OCI-LY1 (cell line): ENCODE measurements at regions not wholly inside any gene's neighbourhood (a gene's known extent, or its start where the extent isn't known, plus 50 kb on each side); places are given as distances from the start of the nearest gene placed in this dataset.

ENCODE experiments used
- H2AFZ ChIP-seq: fragments of 200-600 bp; sonication (generic), shearing (Covaris generic); 2 replicates; pipeline ENCODE4 v1.6.0; 2014; ENCODE audit warnings: antibody characterized with exemption, mild to moderate bottlenecking, low read length
- H3F3A ChIP-seq: fragments of 200-600 bp; sonication (generic), shearing (Covaris generic); 2 replicates; pipeline ENCODE4 v1.6.0; 2014; ENCODE audit warnings: mild to moderate bottlenecking, antibody characterized with exemption, low read length, moderate library complexity; ENCODE audit not compliant: insufficient read depth
- H3K27ac ChIP-seq: fragments of 200-600 bp; sonication (generic); 2 replicates; pipeline ENCODE4 v1.5.1; 2014; ENCODE audit warnings: low read length, mixed run types, mild to moderate bottlenecking, low read depth; ENCODE audit not compliant: poor library complexity, severe bottlenecking
- H3K27me3 ChIP-seq: fragments of 200-600 bp; sonication (generic); 2 replicates; pipeline ENCODE4 v1.6.0; 2014; ENCODE audit warnings: antibody characterized with exemption, mild to moderate bottlenecking, low read length, moderate library complexity; ENCODE audit not compliant: insufficient read depth
- H3K36me3 ChIP-seq: fragments of 200-600 bp; sonication (generic); 2 replicates; pipeline ENCODE4 v1.6.1; 2014; ENCODE audit warnings: mild to moderate bottlenecking, antibody characterized with exemption, low read length, moderate library complexity, mixed read lengths; ENCODE audit not compliant: insufficient read depth
- H3K4me1 ChIP-seq: fragments of 200-600 bp; sonication (generic); 2 replicates; pipeline ENCODE4 v1.5.1; 2014; ENCODE audit warnings: mild to moderate bottlenecking, low read length, moderate library complexity; ENCODE audit not compliant: insufficient read depth, severe bottlenecking
- H3K4me2 ChIP-seq: fragments of 200-600 bp; sonication (generic), shearing (Covaris generic); 2 replicates; pipeline ENCODE4 v1.6.1; 2014; ENCODE audit warnings: low read length
- H3K4me3 ChIP-seq: fragments of 200-600 bp; sonication (generic); 2 replicates; pipeline ENCODE4 v1.5.1; 2014; ENCODE audit warnings: low read length, low read depth, mild to moderate bottlenecking, mixed read lengths; ENCODE audit not compliant: poor library complexity, severe bottlenecking
- H3K79me2 ChIP-seq: fragments of 200-600 bp; shearing (Covaris generic); 2 replicates; pipeline ENCODE4 v1.6.1; 2016; ENCODE audit warnings: mixed run types, low read length, mixed read lengths; ENCODE audit not compliant: insufficient read depth
- H3K9ac ChIP-seq: fragments of 200-600 bp; sonication (generic), shearing (Covaris generic); 2 replicates; pipeline ENCODE4 v1.6.1; 2014; ENCODE audit warnings: mild to moderate bottlenecking, low read length, mixed read lengths
- H3K9me2 ChIP-seq: fragments of 200-600 bp; sonication (generic), shearing (Covaris generic); 2 replicates; pipeline ENCODE4 v1.6.1; 2014; ENCODE audit warnings: low read depth, mild to moderate bottlenecking, low read length, mixed read lengths
- H3K9me3 ChIP-seq: fragments of 200-600 bp; shearing (Covaris generic); 2 replicates; pipeline ENCODE4 v1.6.1; 2014; ENCODE audit warnings: low read length, mixed read lengths
- H4K20me1 ChIP-seq: fragments of 200-600 bp; sonication (generic), shearing (Covaris generic); 2 replicates; pipeline ENCODE4 v1.6.0; 2016; ENCODE audit warnings: mild to moderate bottlenecking, low read length; ENCODE audit not compliant: insufficient read depth
- EZH2 ChIP-seq: fragments of 200-600 bp; sonication (generic), shearing (Covaris generic); IDR thresholded peaks from 2 replicates; pipeline ENCODE4 v1.8.0; 2017; ENCODE audit warnings: borderline replicate concordance, mixed run types, mild to moderate bottlenecking, antibody characterized with exemption, low read length, moderate library complexity, mixed read lengths
- TF ChIP-seq, protein P1 (sequence below): fragments of 200-600 bp; sonication (generic), shearing (Covaris generic); IDR thresholded peaks from 2 replicates; pipeline ENCODE4 v1.5.1; 2017; ENCODE audit warnings: mild to moderate bottlenecking, antibody characterized with exemption, low read length, moderate library complexity, mixed read lengths

DNA sequence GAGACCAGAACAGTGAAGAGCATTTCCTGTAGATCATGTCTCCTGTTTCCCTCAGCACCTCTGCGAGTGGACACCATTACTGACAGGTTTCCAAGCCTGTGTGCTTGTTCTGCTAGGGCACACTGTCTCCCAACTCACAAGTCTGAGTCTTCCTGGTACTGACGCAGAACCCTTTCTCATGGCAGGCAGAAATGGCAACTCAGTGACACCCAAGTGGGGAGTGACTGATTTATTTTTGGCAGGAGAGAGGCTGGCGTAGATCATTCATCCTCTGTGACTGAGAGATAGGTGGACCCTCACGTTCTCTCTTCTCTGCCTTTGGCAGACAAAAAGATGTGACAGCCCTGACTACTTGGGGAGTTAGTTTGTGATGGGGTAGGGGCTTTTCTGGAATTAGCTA is 183.4 kb downstream of the RFC3 start:
- peaks cover 17% of the 10 kb centered on the region for H3K4me1 ChIP-seq
- no peak overlapping the region for H3K9ac ChIP-seq
- TF ChIP-seq EZH2 = no peak
- TF ChIP-seq, protein P1, sequence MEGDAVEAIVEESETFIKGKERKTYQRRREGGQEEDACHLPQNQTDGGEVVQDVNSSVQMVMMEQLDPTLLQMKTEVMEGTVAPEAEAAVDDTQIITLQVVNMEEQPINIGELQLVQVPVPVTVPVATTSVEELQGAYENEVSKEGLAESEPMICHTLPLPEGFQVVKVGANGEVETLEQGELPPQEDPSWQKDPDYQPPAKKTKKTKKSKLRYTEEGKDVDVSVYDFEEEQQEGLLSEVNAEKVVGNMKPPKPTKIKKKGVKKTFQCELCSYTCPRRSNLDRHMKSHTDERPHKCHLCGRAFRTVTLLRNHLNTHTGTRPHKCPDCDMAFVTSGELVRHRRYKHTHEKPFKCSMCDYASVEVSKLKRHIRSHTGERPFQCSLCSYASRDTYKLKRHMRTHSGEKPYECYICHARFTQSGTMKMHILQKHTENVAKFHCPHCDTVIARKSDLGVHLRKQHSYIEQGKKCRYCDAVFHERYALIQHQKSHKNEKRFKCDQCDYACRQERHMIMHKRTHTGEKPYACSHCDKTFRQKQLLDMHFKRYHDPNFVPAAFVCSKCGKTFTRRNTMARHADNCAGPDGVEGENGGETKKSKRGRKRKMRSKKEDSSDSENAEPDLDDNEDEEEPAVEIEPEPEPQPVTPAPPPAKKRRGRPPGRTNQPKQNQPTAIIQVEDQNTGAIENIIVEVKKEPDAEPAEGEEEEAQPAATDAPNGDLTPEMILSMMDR = no peak
- H3K27me3 ChIP-seq = no peaks in the 10 kb centered on the region
- H3K36me3 ChIP-seq = no peaks in the 10 kb centered on the region
- H3F3A ChIP-seq = no peaks in the 10 kb centered on the region
- no peak overlapping the region for H3K4me3 ChIP-seq
- H3K9me2 ChIP-seq = no peaks in the 10 kb centered on the region
- H3K9me3 ChIP-seq = no peaks in the 10 kb centered on the region
- no peak overlapping the region for H2AFZ ChIP-seq
- no peak overlapping the region for H3K4me2 ChIP-seq
- H3K27ac ChIP-seq = no peak overlapping the region
- H4K20me1 ChIP-seq = no peaks in the 10 kb centered on the region
- no peaks in the 10 kb centered on the region for H3K79me2 ChIP-seq

DNA sequence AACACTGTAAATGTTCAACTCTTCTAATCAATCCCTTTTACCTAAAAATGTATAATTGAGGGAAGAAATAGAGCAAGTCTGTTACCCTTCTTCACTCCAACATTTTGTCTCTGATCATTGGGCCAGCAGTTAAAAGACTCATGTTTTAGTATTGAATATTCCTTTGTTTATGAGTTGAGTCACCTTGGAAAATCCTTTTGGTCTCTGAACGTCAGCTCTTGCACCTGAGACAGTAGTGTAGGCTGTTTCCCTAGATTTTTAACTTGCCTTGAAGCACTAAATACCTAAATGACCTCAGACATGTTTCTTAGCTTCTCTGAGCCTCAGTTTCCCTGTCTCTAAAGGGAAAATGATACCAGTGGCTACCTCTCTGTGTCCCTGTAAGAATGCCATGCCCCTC is 184.2 kb downstream of the RFC3 start:
- TF ChIP-seq EZH2 = no peak
- TF ChIP-seq, protein P1 = no peak
- Histone ChIP-seq H3F3A (no peaks in the 10 kb centered on the region), H3K79me2 (no peaks in the 10 kb centered on the region), H3K27ac (no peak overlapping the region), H3K9ac (no peak overlapping the region), H3K27me3 (no peaks in the 10 kb centered on the region), H3K36me3 (no peaks in the 10 kb centered on the region), H2AFZ (no peak overlapping the region), H3K4me1 (peaks cover 17% of the 10 kb centered on the region), H4K20me1 (no peaks in the 10 kb centered on the region), H3K4me3 (no peak overlapping the region), H3K9me3 (no peaks in the 10 kb centered on the region), H3K4me2 (no peak overlapping the region), H3K9me2 (no peaks in the 10 kb centered on the region)

DNA sequence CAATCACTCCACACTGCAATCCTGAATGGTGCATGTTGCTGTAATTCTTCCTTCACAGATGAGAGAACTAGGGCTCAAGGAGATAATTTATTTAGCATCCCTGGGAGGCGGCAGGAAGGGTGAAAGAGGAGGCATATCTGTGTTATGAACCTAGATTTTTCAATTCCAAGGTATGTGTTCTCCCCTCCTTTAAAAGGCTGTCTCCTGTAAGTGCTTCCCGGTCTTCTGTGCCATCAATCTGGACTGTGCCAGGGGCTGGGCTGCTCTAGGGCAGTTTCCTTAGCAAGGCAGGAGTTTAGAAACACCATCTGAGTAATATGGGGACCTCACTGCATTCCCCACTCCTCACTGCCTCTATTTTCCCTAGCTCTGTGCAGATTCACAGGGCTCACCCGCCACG is 185.0 kb downstream of the RFC3 start:
- no peaks in the 10 kb centered on the region for H4K20me1 ChIP-seq
- no peak overlapping the region for H3K9ac ChIP-seq
- no peaks in the 10 kb centered on the region for H3K27me3 ChIP-seq
- no peaks in the 10 kb centered on the region for H3K9me2 ChIP-seq
- TF ChIP-seq, protein P1 = no peak
- TF ChIP-seq EZH2 = no peak
- no peaks in the 10 kb centered on the region for H3F3A ChIP-seq
- H3K36me3 ChIP-seq = no peaks in the 10 kb centered on the region
- no peak overlapping the region for H2AFZ ChIP-seq
- H3K79me2 ChIP-seq = no peaks in the 10 kb centered on the region
- no peaks in the 10 kb centered on the region for H3K9me3 ChIP-seq
- no peak overlapping the region for H3K27ac ChIP-seq
- H3K4me1 ChIP-seq = peaks cover 17% of the 10 kb centered on the region
- H3K4me3 ChIP-seq = no peak overlapping the region
- no peak overlapping the region for H3K4me2 ChIP-seq
